ENCODE measurements at regions not wholly inside any gene's neighbourhood (a gene's known extent, or its start where the extent isn't known, plus 50 kb on each side); places are given as distances from the start of the nearest gene placed in this dataset.

- no peaks in the 10 kb centered on the region for H3K9me3 ChIP-seq
- ATAC-seq (no peak), DNase-seq (no peak)
- intact Hi-C loops (cut with DNase I), result no loop called here
- peaks cover 0 to 9% of the 10 kb centered on the region in 2 donors for H3K27me3 ChIP-seq
- no peak overlapping the region for H3K4me3 ChIP-seq
- no peaks in the 10 kb centered on the region for H3K36me3 ChIP-seq
- no peak overlapping the region for H3K27ac ChIP-seq
- no peak for TF ChIP-seq CTCF (IDR thresholded peaks at IDR 0.05)
- no peaks in the 10 kb centered on the region for H3K4me1 ChIP-seq
These were observed 148.9 kb upstream of the GNAO1 start for GRCh38 chr16:56042416-56042815.

GRCh38 chr16:56041556-56042140 is 149.6 kb upstream of the GNAO1 start:
- no peak overlapping the region for H3K4me3 ChIP-seq
- ATAC-seq, result peak; percentile 95
- no peaks in the 10 kb centered on the region for H3K36me3 ChIP-seq
- intact Hi-C loops (cut with DNase I), result no loop called here
- H3K27ac ChIP-seq, result no peak overlapping the region
- TF ChIP-seq CTCF (IDR thresholded peaks at IDR 0.05), result no peak
- no peaks in the 10 kb centered on the region for H3K4me1 ChIP-seq
- H3K9me3 ChIP-seq, result peaks cover 0 to 7% of the 10 kb centered on the region in 2 donors
- H3K27me3 ChIP-seq, result peaks cover 0 to 6% of the 10 kb centered on the region in 2 donors
- peak in 1 of 4 donors; percentile 21 for DNase-seq

- intact Hi-C loops (cut with DNase I), result no loop called here
- no peak overlapping the region for H3K4me3 ChIP-seq
- ATAC-seq (no peak), DNase-seq (no peak)
- no peaks in the 10 kb centered on the region for H3K27me3 ChIP-seq
- H3K36me3 ChIP-seq, result no peaks in the 10 kb centered on the region
- peaks cover 0 to 12% of the 10 kb centered on the region in 2 donors for H3K9me3 ChIP-seq
- H3K4me1 ChIP-seq, result no peaks in the 10 kb centered on the region
- no peak for TF ChIP-seq CTCF (IDR thresholded peaks at IDR 0.05)
- no peak overlapping the region for H3K27ac ChIP-seq
These were observed 152.7 kb upstream of the GNAO1 start for GRCh38 chr16:56038564-56039098.

- DNase-seq, result no peak
- Histone ChIP-seq H3K27me3 (no peaks in the 10 kb centered on the region), H3K9me3 (peaks cover 0 to 9% of the 10 kb centered on the region in 2 donors), H3K27ac (no peak overlapping the region), H3K4me3 (no peak overlapping the region), H3K36me3 (no peaks in the 10 kb centered on the region), H3K4me1 (no peaks in the 10 kb centered on the region)
- TF ChIP-seq CTCF (IDR thresholded peaks at IDR 0.05), result no peak
- intact Hi-C loops (cut with DNase I), result no loop called here
- no peak for ATAC-seq
These were observed 156.9 kb upstream of the CES5A start for GRCh38 chr16:56032072-56032471.

GRCh38 chr16:56029026-56029425 is 153.9 kb upstream of the CES5A start:
- ATAC-seq, result no peak
- Histone ChIP-seq H3K4me3 (no peak overlapping the region), H3K27ac (no peak overlapping the region), H3K9me3 (no peaks in the 10 kb centered on the region), H3K36me3 (no peaks in the 10 kb centered on the region), H3K4me1 (no peaks in the 10 kb centered on the region), H3K27me3 (no peaks in the 10 kb centered on the region)
- no peak for TF ChIP-seq CTCF (IDR thresholded peaks at IDR 0.05)
- DNase-seq, result no peak
- intact Hi-C loops (cut with DNase I), result no loop called here

All from left lung (tissue), 4 donors.